CD4-positive, alpha-beta T cell treated with Interleukin-1 beta for 1 hour (primary cell): ENCODE measurements at regions not wholly inside any gene's neighbourhood (a gene's known extent, or its start where the extent isn't known, plus 50 kb on each side); places are given as distances from the start of the nearest gene placed in this dataset.
A peak's percentile ranks its signal among the peaks of the same experiment; 100 is the strongest.
"Not testable (repeated sequence)": the region's sequence is repeated elsewhere in the genome, so short reads cannot be mapped to it uniquely, and the experiment has no call there.

Source experiments
- DNase-seq, 2 donors: peaks; one replicate each; pipeline ENCODE4 v3.0.0-alpha.2; 2020 to 2022

- DNase-seq = no peak
These were observed 145.7 kb upstream of the ERCC6L2 start for GRCh38 chr9:95729669-95730368.

GRCh38 chr9:95729046-95729445, 146.4 kb upstream of the ERCC6L2 start:
- no peak for DNase-seq

- DNase-seq = no peak
These were observed 147.5 kb upstream of the ERCC6L2 start for GRCh38 chr9:95727947-95728520.

GRCh38 chr9:95726756-95727155, 148.7 kb upstream of the ERCC6L2 start:
- DNase-seq = peak in 1 of 2 donors; percentile 40

- no peak for DNase-seq
These were observed 150.4 kb upstream of the ERCC6L2 start for GRCh38 chr9:95725045-95725444.

GRCh38 chr9:95724253-95724991, 151.1 kb upstream of the ERCC6L2 start:
- peak; percentile 71 to 78 for DNase-seq

- DNase-seq = no peak
These were observed 153.3 kb upstream of the ERCC6L2 start for GRCh38 chr9:95722141-95722540.

- DNase-seq = no peak
These were observed 154.4 kb upstream of the ERCC6L2 start for GRCh38 chr9:95721061-95721531.

- DNase-seq = no peak
These were observed 155.0 kb upstream of the ERCC6L2 start for GRCh38 chr9:95720496-95720895.

GRCh38 chr9:95719354-95719753, 156.1 kb upstream of the ERCC6L2 start:
- DNase-seq = no peak

GRCh38 chr9:95718263-95718662, 157.2 kb upstream of the ERCC6L2 start:
- DNase-seq = no peak

GRCh38 chr9:95715868-95716435, 159.5 kb upstream of the ERCC6L2 start:
- no peak for DNase-seq

GRCh38 chr9:95710446-95710845, 165.0 kb upstream of the ERCC6L2 start:
- no peak for DNase-seq

GRCh38 chr9:95696701-95697100, 178.8 kb upstream of the ERCC6L2 start:
- no peak for DNase-seq

- no peak for DNase-seq
These were observed 174.7 kb upstream of the PTCH1 start for GRCh38 chr9:95691435-95691834.

GRCh38 chr9:95689669-95690068, 172.9 kb upstream of the PTCH1 start:
- no peak for DNase-seq

- no peak for DNase-seq
These were observed 167.7 kb upstream of the PTCH1 start for GRCh38 chr9:95684516-95684915.

GRCh38 chr9:95680306-95680705, 163.5 kb upstream of the PTCH1 start:
- not testable (repeated sequence) for DNase-seq

GRCh38 chr9:95679874-95680273, 163.1 kb upstream of the PTCH1 start:
- no peak for DNase-seq

- no peak for DNase-seq
These were observed 162.0 kb upstream of the PTCH1 start for GRCh38 chr9:95678759-95679158.

- DNase-seq = no peak
These were observed 153.4 kb upstream of the PTCH1 start for GRCh38 chr9:95670122-95670521.

GRCh38 chr9:95669253-95669652, 152.5 kb upstream of the PTCH1 start:
- DNase-seq = no peak

GRCh38 chr9:95667789-95668188, 151.0 kb upstream of the PTCH1 start:
- no peak for DNase-seq

GRCh38 chr9:95666785-95667155, 150.0 kb upstream of the PTCH1 start:
- no peak for DNase-seq
